ENCODE measurements at regions not wholly inside any gene's neighbourhood (a gene's known extent, or its start where the extent isn't known, plus 50 kb on each side); places are given as distances from the start of the nearest gene placed in this dataset.
"Not testable (repeated sequence)": the region's sequence is repeated elsewhere in the genome, so short reads cannot be mapped to it uniquely, and the experiment has no call there.

DNA sequence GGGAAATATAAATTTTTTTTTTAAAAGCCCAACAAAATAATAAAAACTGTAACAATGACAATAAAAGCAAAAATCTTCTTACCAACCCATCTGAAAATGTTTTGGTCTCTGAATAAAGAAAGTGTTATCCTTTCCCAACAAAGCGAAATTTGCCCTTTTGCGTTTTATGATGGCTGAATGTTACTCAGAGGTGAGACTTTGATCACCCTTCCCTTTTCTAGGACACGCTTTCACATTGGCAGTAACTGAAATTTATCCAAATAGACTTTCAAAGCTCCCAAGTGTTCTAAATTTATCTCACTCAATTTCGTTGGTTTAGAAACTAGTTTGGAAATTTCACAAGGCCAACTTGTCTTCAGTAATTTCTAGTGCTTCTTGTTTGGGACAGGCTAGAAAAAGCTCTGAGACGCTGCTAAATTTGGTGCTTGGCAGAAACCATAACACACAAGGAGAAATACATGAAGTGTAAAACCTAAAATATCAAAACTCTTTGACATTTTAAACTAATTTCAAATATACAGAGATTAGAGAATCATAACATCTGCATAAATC is 354.5 kb upstream of the CITED2 start:
- no peak for ATAC-seq (ENCODE audit: low read depth in 2 of 2)
- no peaks in the 10 kb centered on the region for H3K9me3 Mint-ChIP-seq
- H3K27ac ChIP-seq (ENCODE audit: insufficient read depth, low read length, poor library complexity, severe bottlenecking): no peak overlapping the region
- H3K36me3 Mint-ChIP-seq: no peaks in the 10 kb centered on the region
- no peak overlapping the region for H3K27ac Mint-ChIP-seq
- no peak overlapping the region for H3K4me3 Mint-ChIP-seq
- H3K4me3 ChIP-seq (ENCODE audit: low read depth, low read length): no peak overlapping the region
- H3K27me3 Mint-ChIP-seq: peaks cover 5% of the 10 kb centered on the region
- no peaks in the 10 kb centered on the region for H3K9me3 ChIP-seq (ENCODE audit: control insufficient read depth in 2 of 2, low read length in 2 of 2)
- H3K4me1 Mint-ChIP-seq: no peaks in the 10 kb centered on the region
- DNase-seq: no peak
- H3K27me3 ChIP-seq (ENCODE audit: control insufficient read depth, insufficient read depth, low read length): no peaks in the 10 kb centered on the region
- H3K4me1 ChIP-seq (ENCODE audit: control insufficient read depth, insufficient read depth, low read length, poor library complexity, severe bottlenecking): no peaks in the 10 kb centered on the region
- no peaks in the 10 kb centered on the region for H3K36me3 ChIP-seq (ENCODE audit: control insufficient read depth, insufficient read depth, low read length)

DNA sequence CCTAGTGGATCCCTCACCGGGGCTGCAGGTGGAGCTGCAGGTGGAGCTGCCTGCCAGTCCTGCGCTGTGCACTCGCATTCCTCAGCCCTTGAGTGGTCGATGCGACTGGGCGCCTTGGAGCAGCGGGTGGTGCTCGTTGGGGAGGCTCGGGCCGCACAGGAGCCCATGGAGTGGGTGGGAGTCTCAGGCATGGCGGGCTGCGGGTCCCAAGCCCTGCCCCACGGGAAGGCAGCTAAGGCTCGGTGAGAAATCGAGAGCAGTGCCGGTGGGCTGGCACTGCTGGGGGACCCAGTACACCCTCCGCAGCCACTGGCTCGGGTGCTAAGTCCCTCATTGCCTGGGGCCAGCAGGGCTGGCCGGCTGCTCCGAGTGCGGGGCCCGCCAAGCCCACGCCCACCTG is 351.8 kb upstream of the CITED2 start:
- not testable (repeated sequence) for H3K27ac Mint-ChIP-seq; H3K27ac ChIP-seq (ENCODE audit: insufficient read depth, low read length, poor library complexity, severe bottlenecking); H3K4me1 Mint-ChIP-seq; DNase-seq; H3K9me3 ChIP-seq (ENCODE audit: control insufficient read depth in 2 of 2, low read length in 2 of 2); H3K27me3 Mint-ChIP-seq; H3K9me3 Mint-ChIP-seq; ATAC-seq (ENCODE audit: low read depth in 2 of 2); H3K36me3 ChIP-seq (ENCODE audit: control insufficient read depth, insufficient read depth, low read length); H3K4me3 ChIP-seq (ENCODE audit: low read depth, low read length); H3K36me3 Mint-ChIP-seq; H3K4me1 ChIP-seq (ENCODE audit: control insufficient read depth, insufficient read depth, low read length, poor library complexity, severe bottlenecking); H3K27me3 ChIP-seq (ENCODE audit: control insufficient read depth, insufficient read depth, low read length); H3K4me3 Mint-ChIP-seq

DNA sequence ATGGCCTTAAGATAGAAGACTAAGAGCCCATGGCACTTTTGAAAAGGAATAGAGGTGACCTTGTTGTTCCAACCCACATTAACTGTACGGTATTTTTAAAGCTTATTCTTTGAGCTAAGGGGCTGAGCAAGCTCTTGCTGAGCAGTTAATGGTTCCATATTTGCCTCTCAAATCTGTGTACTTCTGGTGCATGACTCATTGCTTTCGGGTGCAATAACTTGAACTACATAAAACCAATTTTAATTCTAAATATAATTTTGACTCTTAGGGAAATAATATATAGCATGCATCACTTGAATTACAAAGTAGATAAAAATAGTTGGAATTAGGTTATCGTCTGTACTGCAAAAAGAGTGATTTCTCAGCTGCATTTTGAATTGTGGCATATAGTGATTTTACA is 348.1 kb upstream of the CITED2 start:
- no peak for ATAC-seq (ENCODE audit: low read depth in 2 of 2)

DNA sequence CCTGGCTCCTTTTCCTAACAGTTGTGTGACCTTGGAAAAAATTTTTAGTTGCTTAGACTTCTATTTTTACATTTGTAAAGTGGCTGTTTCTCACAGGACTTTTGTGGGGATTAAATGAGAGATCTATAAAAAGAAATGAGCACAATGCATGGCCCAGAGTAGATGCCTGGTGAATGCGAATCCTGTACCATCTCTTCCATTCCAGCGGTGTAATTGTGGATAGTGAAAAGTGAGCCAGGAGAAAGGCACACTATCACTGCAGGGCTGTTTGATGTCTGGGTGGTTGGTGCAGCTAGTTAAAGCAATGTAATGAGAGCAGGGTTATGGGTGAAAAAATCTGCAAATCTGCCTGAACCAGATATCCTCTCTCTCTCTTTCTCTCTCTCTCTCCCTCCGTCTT is 347.5 kb upstream of the CITED2 start:
- Mint-ChIP-seq H3K27me3 (peaks cover 9% of the 10 kb centered on the region), H3K36me3 (no peaks in the 10 kb centered on the region), H3K9me3 (no peaks in the 10 kb centered on the region), H3K4me1 (no peaks in the 10 kb centered on the region), H3K27ac (no peak overlapping the region), H3K4me3 (no peak overlapping the region)
- DNase-seq (no peak), ATAC-seq (ENCODE audit: low read depth in 2 of 2) (no peak)
- Histone ChIP-seq H3K4me3 (ENCODE audit: low read depth, low read length) (no peak overlapping the region), H3K27ac (ENCODE audit: insufficient read depth, low read length, poor library complexity, severe bottlenecking) (no peak overlapping the region), H3K9me3 (ENCODE audit: control insufficient read depth in 2 of 2, low read length in 2 of 2) (no peaks in the 10 kb centered on the region), H3K36me3 (ENCODE audit: control insufficient read depth, insufficient read depth, low read length) (no peaks in the 10 kb centered on the region), H3K4me1 (ENCODE audit: control insufficient read depth, insufficient read depth, low read length, poor library complexity, severe bottlenecking) (no peaks in the 10 kb centered on the region), H3K27me3 (ENCODE audit: control insufficient read depth, insufficient read depth, low read length) (no peaks in the 10 kb centered on the region)

More for the DNA sequence above, 348.1 kb upstream of the CITED2 start:
- H3K9me3 Mint-ChIP-seq: no peaks in the 10 kb centered on the region
- Histone ChIP-seq H3K27ac (ENCODE audit: insufficient read depth, low read length, poor library complexity, severe bottlenecking) (no peak overlapping the region), H3K9me3 (ENCODE audit: control insufficient read depth in 2 of 2, low read length in 2 of 2) (no peaks in the 10 kb centered on the region), H3K4me3 (ENCODE audit: low read depth, low read length) (no peak overlapping the region), H3K36me3 (ENCODE audit: control insufficient read depth, insufficient read depth, low read length) (no peaks in the 10 kb centered on the region), H3K27me3 (ENCODE audit: control insufficient read depth, insufficient read depth, low read length) (no peaks in the 10 kb centered on the region), H3K4me1 (ENCODE audit: control insufficient read depth, insufficient read depth, low read length, poor library complexity, severe bottlenecking) (no peaks in the 10 kb centered on the region)
- no peaks in the 10 kb centered on the region for H3K36me3 Mint-ChIP-seq
- H3K27ac Mint-ChIP-seq: no peak overlapping the region
- H3K4me3 Mint-ChIP-seq: no peak overlapping the region
- no peak for DNase-seq
- peaks cover 9% of the 10 kb centered on the region for H3K27me3 Mint-ChIP-seq
- H3K4me1 Mint-ChIP-seq: no peaks in the 10 kb centered on the region

DNA sequence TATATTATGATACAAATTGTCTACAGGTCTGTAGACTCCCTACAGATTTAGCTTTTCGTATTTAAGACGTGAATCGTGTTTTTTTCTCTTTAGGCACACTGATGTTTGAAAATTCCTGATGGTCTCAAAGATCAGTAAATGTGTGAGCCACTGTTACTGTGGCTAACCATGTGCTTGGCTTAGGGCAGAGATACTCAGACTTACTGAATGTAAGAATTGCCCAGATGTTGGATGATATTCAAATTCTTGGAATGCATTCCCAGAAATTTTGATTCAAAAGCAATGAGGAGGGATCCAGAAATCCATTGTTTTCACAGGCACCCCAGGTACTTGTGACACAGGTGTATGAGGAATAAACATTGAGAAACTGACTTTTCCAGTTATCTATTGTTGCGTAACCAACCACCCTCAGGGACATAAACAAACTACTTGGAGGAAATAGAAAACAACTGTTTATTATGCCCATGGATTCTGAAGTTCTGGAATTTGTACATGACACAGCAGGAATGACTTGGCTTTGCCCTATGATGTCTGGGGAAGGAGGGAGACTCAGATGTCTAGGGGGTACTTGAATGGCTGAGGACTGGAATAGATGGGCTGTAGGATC is 339.6 kb upstream of the CITED2 start:
- Histone ChIP-seq H3K4me1 (ENCODE audit: control insufficient read depth, insufficient read depth, low read length, poor library complexity, severe bottlenecking) (no peaks in the 10 kb centered on the region), H3K4me3 (ENCODE audit: low read depth, low read length) (no peak overlapping the region), H3K36me3 (ENCODE audit: control insufficient read depth, insufficient read depth, low read length) (no peaks in the 10 kb centered on the region), H3K27me3 (ENCODE audit: control insufficient read depth, insufficient read depth, low read length) (no peaks in the 10 kb centered on the region), H3K9me3 (ENCODE audit: control insufficient read depth in 2 of 2, low read length in 2 of 2) (no peaks in the 10 kb centered on the region), H3K27ac (ENCODE audit: insufficient read depth, low read length, poor library complexity, severe bottlenecking) (no peak overlapping the region)
- ATAC-seq (ENCODE audit: low read depth in 2 of 2): no peak
- Mint-ChIP-seq H3K27me3 (peaks cover 5% of the 10 kb centered on the region), H3K9me3 (no peaks in the 10 kb centered on the region), H3K4me3 (no peak overlapping the region), H3K36me3 (no peaks in the 10 kb centered on the region), H3K27ac (no peak overlapping the region), H3K4me1 (no peaks in the 10 kb centered on the region)
- DNase-seq: no peak

DNA sequence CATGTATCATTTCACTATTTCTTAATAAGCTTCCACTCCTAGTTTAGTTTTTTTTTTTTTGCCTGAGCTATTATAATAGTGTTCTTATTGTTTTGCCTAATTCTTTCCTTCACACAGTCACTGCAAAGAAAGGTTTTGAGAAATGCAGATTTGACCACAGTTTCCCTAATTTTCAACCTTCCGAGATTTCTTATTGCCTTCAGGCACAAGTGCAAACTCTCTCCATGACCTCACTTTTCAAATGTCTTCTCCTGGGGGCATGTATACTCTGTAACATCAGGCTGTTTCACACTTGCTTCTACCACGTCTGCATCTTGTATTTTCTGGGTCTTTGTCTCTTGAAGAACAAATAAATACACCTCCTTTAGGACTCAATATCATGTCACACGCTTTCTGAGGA is 339.0 kb upstream of the CITED2 start:
- Histone ChIP-seq H3K27ac (ENCODE audit: insufficient read depth, low read length, poor library complexity, severe bottlenecking) (no peak overlapping the region), H3K4me1 (ENCODE audit: control insufficient read depth, insufficient read depth, low read length, poor library complexity, severe bottlenecking) (no peaks in the 10 kb centered on the region), H3K36me3 (ENCODE audit: control insufficient read depth, insufficient read depth, low read length) (no peaks in the 10 kb centered on the region), H3K27me3 (ENCODE audit: control insufficient read depth, insufficient read depth, low read length) (no peaks in the 10 kb centered on the region), H3K4me3 (ENCODE audit: low read depth, low read length) (no peak overlapping the region), H3K9me3 (ENCODE audit: control insufficient read depth in 2 of 2, low read length in 2 of 2) (no peaks in the 10 kb centered on the region)
- peak overlapping the region in 1 of 3 donors; percentile 70 for H3K27ac Mint-ChIP-seq
- no peak overlapping the region for H3K4me3 Mint-ChIP-seq
- no peak for ATAC-seq (ENCODE audit: low read depth in 2 of 2)
- no peaks in the 10 kb centered on the region for H3K9me3 Mint-ChIP-seq
- peaks cover 5% of the 10 kb centered on the region for H3K27me3 Mint-ChIP-seq
- no peaks in the 10 kb centered on the region for H3K36me3 Mint-ChIP-seq
- DNase-seq: no peak
- H3K4me1 Mint-ChIP-seq: no peaks in the 10 kb centered on the region

DNA sequence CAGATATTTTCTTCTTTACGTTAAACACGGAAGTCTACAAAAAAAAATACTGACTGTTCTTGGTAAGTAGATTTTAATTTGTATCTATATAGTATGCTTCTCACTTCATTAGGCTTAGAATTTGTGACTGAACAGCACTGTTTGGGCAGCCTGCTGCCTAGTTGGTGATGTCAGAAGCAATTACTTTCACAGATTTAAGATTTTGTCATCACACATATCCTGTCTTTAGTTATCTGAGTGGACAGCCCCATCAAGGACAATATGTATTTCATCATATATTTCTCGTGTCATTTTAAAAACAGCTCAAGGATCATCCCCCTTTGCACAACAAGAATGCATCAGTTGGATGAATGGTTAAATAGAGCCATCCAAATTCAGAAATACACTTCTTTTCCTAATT is 338.4 kb upstream of the CITED2 start:
- no peaks in the 10 kb centered on the region for H3K9me3 Mint-ChIP-seq
- Histone ChIP-seq H3K4me3 (ENCODE audit: low read depth, low read length) (no peak overlapping the region), H3K9me3 (ENCODE audit: control insufficient read depth in 2 of 2, low read length in 2 of 2) (no peaks in the 10 kb centered on the region), H3K27ac (ENCODE audit: insufficient read depth, low read length, poor library complexity, severe bottlenecking) (no peak overlapping the region), H3K36me3 (ENCODE audit: control insufficient read depth, insufficient read depth, low read length) (no peaks in the 10 kb centered on the region), H3K4me1 (ENCODE audit: control insufficient read depth, insufficient read depth, low read length, poor library complexity, severe bottlenecking) (no peaks in the 10 kb centered on the region), H3K27me3 (ENCODE audit: control insufficient read depth, insufficient read depth, low read length) (no peaks in the 10 kb centered on the region)
- DNase-seq (no peak), ATAC-seq (ENCODE audit: low read depth in 2 of 2) (no peak)
- no peak overlapping the region for H3K4me3 Mint-ChIP-seq
- no peak overlapping the region for H3K27ac Mint-ChIP-seq
- no peaks in the 10 kb centered on the region for H3K36me3 Mint-ChIP-seq
- peaks cover 5% of the 10 kb centered on the region for H3K27me3 Mint-ChIP-seq
- no peaks in the 10 kb centered on the region for H3K4me1 Mint-ChIP-seq

DNA sequence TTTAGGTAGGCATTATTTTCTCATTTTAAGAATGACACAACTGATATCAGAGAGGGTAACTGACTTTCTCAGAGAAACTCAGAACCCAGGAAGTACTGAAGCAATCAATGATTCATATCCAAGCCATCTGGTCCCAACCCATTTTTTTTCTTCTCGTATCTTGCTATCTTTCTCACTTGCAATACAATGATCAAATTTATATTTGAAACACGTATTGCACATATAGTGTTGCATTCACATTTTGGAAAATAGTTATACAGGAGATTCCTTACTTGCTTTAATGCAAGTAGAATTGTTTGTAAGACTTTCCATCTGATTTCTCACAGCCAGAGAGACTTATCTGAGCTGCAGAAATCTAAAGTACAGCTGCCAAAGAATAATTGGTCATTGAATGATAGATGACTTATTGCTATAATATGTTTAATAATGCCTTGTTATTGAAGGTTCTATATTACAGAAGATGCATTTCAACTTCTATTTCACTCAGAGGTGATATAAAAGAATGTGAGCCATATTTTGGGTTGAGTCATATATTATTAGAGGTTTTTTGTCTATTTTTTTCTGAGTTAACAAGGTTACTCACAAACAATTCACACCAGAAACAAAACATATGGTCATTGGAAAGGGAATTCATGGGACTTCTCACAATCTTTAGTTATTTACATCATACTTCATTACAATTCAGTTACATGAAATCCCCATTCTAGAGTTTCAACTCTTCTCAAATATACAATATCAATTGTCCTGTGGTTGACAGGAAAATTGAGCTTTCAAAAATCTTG is 337.5 kb upstream of the CITED2 start:
- DNase-seq: no peak
- no peaks in the 10 kb centered on the region for H3K4me1 Mint-ChIP-seq

More for the DNA sequence above, 337.5 kb upstream of the CITED2 start:
- no peaks in the 10 kb centered on the region for H3K9me3 ChIP-seq (ENCODE audit: control insufficient read depth in 2 of 2, low read length in 2 of 2)
- Mint-ChIP-seq H3K27ac (no peak overlapping the region), H3K4me3 (no peak overlapping the region), H3K27me3 (peaks cover 5% of the 10 kb centered on the region), H3K9me3 (no peaks in the 10 kb centered on the region), H3K36me3 (no peaks in the 10 kb centered on the region)
- H3K4me1 ChIP-seq (ENCODE audit: control insufficient read depth, insufficient read depth, low read length, poor library complexity, severe bottlenecking): no peaks in the 10 kb centered on the region
- ATAC-seq (ENCODE audit: low read depth in 2 of 2): no peak
- H3K27me3 ChIP-seq (ENCODE audit: control insufficient read depth, insufficient read depth, low read length): no peaks in the 10 kb centered on the region
- H3K4me3 ChIP-seq (ENCODE audit: low read depth, low read length): no peak overlapping the region
- no peaks in the 10 kb centered on the region for H3K36me3 ChIP-seq (ENCODE audit: control insufficient read depth, insufficient read depth, low read length)
- no peak overlapping the region for H3K27ac ChIP-seq (ENCODE audit: insufficient read depth, low read length, poor library complexity, severe bottlenecking)

Measured in CD4-positive, CD25-positive, alpha-beta regulatory T cell (primary cell).